CD4-positive, alpha-beta T cell treated with Interferon gamma for 1 hour (primary cell): ENCODE measurements at regions not wholly inside any gene's neighbourhood (a gene's known extent, or its start where the extent isn't known, plus 50 kb on each side); places are given as distances from the start of the nearest gene placed in this dataset.

Experiments used
- DNase-seq: peaks from one replicate; pipeline ENCODE4 v3.0.0-alpha.2; 2020

- DNase-seq, result no peak
Measured at GRCh38 chr4:19987746-19988145, 264.0 kb upstream of the SLIT2 start.

DNA sequence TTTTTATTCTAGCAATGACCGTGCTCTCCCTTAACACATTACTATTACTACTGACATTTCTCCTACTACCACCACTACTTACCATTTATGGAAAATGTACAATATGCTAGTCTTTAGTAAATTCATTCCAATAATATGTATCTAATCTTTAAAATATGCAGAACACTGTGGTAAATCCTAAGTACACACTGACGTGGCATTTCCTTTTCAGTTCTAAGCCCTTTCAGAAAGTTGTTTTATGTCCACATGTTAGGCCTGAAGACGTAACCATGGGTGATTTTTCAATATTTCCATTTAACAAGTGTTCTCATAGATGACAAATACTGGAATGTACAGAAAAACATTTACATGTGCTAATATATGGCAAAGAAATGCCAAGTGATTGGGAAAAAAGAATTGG is 268.6 kb upstream of the SLIT2 start:
- DNase-seq, result no peak

DNA sequence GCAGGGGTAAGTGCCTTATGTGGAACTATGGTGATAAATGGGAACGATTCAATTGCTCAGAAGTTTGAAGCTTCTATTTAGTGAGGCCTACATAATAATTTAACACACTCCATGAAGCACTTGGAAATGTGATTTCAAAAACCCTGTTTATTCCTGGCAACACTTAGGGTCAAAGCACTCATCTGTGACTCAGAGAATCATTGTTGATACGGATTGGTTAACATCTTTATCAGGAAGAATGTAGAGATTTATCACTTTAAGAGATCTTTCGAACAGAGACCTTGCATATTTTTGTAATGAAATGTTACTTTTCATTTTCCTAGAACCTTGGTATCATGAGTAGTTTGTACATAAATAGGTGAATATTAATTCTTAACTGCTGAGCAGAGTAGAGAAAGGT is 269.1 kb upstream of the SLIT2 start:
- no peak for DNase-seq

DNA sequence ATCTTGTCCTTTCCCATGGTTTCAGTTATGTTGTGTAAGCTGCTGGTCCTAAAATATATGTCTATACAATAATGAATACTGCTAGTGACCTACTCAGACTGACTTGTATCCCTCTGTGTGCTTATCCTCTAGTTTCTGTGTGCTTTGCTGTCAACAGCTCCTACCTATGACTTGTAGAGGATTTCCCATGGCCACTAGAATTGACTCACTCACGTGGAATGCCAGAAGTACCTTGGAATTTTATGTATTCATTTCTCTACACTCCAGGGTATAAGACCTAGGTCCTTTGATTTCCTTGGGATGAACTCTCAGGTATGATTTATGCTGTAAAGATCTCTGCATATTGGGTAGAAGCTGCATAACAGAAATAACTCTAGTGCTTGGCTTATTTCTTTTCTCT is 279.9 kb upstream of the SLIT2 start:
- DNase-seq, result no peak

DNA sequence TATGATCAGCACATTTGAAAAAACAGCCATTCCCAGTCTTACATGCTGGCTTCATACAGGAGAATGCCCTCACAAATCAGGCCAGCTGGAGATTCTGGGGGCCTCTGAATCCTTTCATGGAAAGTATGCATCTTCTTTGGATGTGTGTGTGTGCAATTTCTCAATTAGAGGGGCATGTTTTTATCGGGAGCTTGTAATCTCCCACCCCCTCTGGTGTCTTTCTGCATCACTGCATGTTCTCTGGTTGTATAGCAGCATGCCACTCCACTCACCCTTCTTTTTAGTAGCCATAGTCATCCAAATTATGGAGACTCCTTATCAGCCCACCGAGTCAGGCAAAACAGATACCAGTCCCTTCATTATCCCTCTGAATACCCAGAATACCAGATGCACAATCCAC is 282.2 kb upstream of the SLIT2 start:
- DNase-seq, result no peak

GRCh38 chr4:19961091-19961490 is 290.6 kb upstream of the SLIT2 start:
- no peak for DNase-seq

DNA sequence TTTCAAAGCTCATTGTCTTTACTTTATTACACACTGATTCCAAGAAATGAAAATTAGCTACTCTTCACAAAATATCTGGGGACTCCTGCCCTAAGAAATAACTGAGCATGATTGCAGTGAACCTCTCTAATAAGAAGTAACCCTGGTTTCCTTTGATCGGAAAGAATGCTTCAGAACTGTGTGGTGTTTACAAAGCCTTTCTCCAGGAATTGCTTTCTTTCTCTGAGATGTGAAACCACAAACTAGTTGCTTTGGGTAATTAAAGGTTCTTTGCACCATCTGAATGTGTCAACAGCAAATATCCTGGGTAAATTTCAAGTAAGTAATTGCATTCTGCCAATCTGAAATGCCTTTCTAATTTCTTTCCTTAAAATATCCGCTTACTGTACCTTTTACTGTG is 292.9 kb upstream of the SLIT2 start:
- no peak for DNase-seq

DNA sequence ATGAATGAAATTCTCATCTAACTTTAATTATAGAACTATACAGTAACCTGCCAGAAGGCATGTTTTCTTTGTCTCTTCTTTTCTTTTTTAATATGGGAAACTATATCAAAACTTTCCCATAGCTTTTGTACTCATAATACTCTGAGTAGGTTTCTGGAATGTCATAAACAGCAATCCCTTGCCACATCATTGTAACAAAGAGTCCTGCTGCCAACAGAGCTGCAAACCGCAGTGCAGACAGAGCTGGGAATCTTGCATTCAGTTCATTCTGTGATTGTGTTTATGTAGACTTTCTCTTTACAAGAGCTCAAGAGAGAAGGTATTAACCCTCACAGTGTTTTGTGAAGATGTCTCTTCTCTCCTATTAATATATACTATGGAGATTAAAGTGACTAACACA is 304.4 kb upstream of the SLIT2 start:
- no peak for DNase-seq

DNA sequence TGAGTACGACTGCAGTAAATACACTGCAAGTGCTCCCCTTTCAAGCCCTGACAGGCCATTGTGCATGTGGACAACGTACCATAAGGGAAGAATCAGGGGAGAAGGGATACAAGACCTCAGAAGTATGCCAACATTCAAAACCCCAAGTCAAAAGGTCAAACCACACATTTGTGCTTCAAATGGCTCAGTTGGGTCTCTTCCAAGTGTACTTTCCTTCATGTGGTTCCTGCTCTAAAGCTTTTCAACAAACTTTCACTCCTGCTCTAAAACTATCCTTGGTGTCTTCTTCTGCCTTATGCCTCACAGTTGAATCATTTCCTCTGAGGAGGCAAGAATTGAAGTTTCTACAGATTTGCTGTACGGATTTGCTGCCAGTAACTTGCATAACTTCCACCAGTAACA is 305.7 kb upstream of the SLIT2 start:
- DNase-seq, result no peak

DNA sequence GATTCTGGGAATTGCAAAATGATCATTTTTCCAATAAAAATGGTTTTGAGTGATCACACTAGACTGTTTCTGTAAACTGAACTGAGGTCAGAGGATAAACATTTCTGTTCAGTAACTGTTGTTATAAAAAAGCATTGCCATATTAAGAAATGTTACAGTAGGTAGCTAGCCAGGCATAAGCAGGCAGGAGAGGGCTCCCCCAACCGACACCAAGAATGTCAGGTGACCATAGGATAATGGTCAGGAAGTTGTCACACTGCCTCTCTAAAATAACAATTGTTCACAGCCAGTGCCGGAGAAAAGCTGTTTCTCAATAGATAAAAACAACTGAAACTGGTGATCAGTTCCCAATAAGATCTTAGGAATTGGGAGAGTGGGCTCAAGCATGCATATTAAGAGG is 306.2 kb upstream of the SLIT2 start:
- DNase-seq, result no peak

- DNase-seq, result no peak
Measured at GRCh38 chr4:19944806-19945205, 306.9 kb upstream of the SLIT2 start.

GRCh38 chr4:19944251-19944650 is 307.5 kb upstream of the SLIT2 start:
- no peak for DNase-seq

DNA sequence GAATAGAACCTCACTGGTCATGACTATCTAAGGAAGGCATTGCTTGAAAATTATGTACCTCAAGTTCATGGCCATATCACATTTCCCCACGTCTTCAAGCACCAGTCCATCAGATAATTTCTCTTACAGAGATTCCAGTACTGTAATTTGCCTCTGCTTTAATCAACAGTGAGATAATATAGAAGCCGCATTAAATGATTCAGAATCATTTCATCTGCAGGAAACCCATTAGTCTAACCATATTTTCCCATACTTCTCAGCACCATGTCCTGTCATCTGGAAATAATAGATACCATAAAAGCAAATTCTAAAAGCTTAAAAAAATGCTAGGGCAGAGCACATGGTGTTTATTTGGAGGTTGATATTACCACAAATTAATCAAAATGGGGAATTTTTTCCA is 310.3 kb upstream of the SLIT2 start:
- no peak for DNase-seq

GRCh38 chr4:19940861-19941260 is 310.8 kb upstream of the SLIT2 start:
- no peak for DNase-seq

- DNase-seq, result no peak
Measured at GRCh38 chr4:19936476-19936875, 315.2 kb upstream of the SLIT2 start.

- DNase-seq, result no peak
Measured at GRCh38 chr4:19930742-19931141, 321.0 kb upstream of the SLIT2 start.

DNA sequence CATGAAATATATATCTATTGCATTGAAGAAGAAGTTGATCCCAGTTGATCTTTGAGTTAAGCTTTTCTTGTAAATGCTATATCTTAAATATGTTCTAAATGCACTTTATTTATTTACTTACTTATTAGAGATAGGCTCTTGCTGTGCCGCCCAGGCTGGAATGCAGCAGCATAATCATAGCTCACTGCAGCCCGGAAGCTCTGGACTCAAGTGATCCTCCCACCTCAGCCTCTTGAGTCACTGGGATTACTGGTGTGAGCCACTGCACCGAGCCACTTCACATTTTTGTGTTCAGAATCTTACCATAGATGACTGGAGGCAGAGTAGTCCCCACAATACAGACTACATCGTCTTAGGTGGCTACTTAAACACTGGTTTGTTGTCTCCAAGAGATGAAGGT is 324.3 kb upstream of the SLIT2 start:
- no peak for DNase-seq

DNA sequence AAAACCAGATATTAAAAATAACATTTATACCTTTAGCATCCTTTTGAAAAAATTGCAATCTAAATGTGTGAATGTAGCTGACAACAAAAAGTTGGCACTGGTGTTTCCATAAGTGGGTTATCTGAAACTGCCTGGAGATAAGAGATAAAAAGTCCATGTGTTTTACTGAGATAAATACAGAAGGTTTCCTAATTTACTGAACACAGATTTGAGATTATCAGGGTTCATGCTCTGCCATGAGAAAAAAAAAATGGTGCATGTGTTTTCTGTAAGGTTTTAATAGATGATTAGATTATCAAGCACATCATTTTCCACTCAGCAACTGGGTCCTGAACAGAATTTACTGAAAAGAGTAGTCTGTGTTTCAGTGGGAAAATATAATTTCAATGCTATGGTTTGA is 326.2 kb upstream of the SLIT2 start:
- no peak for DNase-seq

- no peak for DNase-seq
Measured at GRCh38 chr4:19924761-19925160, 326.9 kb upstream of the SLIT2 start.

GRCh38 chr4:19915276-19915675 is 336.4 kb upstream of the SLIT2 start:
- DNase-seq, result no peak

DNA sequence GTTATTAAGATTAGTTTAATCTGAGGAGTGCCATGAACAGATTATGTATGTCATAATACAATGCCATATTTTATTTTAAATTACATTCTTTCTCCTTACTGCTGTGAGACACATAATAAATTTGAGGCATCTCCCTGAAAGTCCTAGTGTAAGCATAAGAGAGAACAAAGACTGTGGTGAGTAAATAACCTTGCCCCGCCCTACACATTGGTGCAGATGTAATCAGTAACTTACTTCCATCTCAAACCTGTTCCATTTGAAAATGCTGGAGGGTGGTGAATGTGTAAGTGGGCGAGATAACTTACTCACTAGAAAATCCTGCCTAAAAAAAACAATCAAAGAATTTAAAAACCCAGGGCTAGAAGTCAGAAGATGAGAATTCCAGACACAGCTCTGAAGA is 338.1 kb upstream of the SLIT2 start:
- no peak for DNase-seq

- no peak for DNase-seq
Measured at GRCh38 chr4:19910861-19911525, 340.7 kb upstream of the SLIT2 start.

DNA sequence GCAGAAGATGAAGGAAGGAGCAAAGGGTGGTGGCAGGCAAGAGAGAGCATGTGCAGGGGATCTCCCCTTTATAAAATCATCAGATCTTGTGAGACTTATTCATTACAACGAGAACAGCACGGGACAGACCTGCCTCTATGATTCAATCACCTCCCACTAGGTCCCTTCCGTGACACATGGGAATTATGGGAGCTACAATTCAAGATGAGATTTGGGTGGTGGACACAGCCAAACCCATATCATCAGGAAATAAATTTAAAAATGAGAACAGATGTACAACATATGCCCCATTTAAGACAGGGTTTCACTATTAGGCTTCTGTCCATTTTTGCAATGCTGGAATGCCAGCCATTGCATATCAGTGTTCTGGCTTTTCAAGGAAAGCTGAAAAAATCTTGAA is 346.7 kb upstream of the SLIT2 start:
- DNase-seq, result no peak

DNA sequence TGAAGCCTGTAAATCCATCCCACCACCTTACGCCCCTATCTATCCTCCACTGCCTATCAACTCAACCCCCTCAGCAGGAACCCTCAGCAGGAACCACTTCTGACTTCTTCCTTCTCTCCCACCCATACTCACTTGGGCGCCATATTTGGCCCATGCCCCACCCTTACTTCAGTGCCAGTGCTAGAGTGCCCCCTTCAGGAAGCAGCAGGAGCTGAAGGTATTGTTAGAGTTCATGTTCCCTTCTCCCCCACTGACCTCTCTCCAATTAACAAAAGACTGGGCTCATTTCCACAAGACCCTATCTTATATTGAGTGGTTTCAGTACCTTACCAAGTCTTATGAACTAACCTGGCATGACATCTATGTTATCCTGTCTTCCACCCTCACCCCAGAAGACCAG is 363.1 kb upstream of the SLIT2 start:
- no peak for DNase-seq

GRCh38 chr4:19883841-19884240 is 367.9 kb upstream of the SLIT2 start:
- no peak for DNase-seq

- no peak for DNase-seq
Measured at GRCh38 chr4:19880206-19880605, 371.5 kb upstream of the SLIT2 start.
